SK-N-SH (cell line): ENCODE measurements at regions not wholly inside any gene's neighbourhood (a gene's known extent, or its start where the extent isn't known, plus 50 kb on each side); places are given as distances from the start of the nearest gene placed in this dataset.

Experiments
- CHD2 ChIP-seq: fragments of 150-350 bp; IDR thresholded peaks from 2 replicates; pipeline ENCODE4 v1.6.1; 2018; ENCODE audit warnings: low read length; ENCODE audit not compliant: partially characterized antibody
- CTCF ChIP-seq: fragments of 200-600 bp; sonication (generic); IDR thresholded peaks from 2 replicates; pipeline ENCODE4 v1.6.1; 2017; ENCODE audit warnings: antibody characterized with exemption, mild to moderate bottlenecking, moderate library complexity
- ELF1 ChIP-seq: IDR thresholded peaks from 2 replicates; pipeline ENCODE4 v1.4.0; 2012
- EZH2phosphoT487 ChIP-seq: fragments of 200-600 bp; sonication (generic); IDR thresholded peaks from 2 replicates; pipeline ENCODE4 v1.6.1; 2017; ENCODE audit warnings: low read depth, mixed run types, mild to moderate bottlenecking, antibody characterized with exemption, moderate library complexity, borderline replicate concordance
- FOXM1 ChIP-seq: IDR thresholded peaks from 2 replicates; pipeline ENCODE4 v1.4.0; 2012; ENCODE audit warnings: low read depth, mild to moderate bottlenecking
- MAX ChIP-seq: IDR thresholded peaks from 2 replicates; pipeline ENCODE4 v1.4.0; 2012; ENCODE audit warnings: low read depth
- MXI1 ChIP-seq: IDR thresholded peaks from 2 replicates; pipeline ENCODE4 v1.6.1; 2012; ENCODE audit warnings: mild to moderate bottlenecking, low read depth, low read length, improper control_type of control experiment
- NRF1 ChIP-seq: IDR thresholded peaks from 2 replicates; pipeline ENCODE4 v1.6.1; 2012; ENCODE audit warnings: low read depth, mild to moderate bottlenecking, low read length
- POLR2AphosphoS5 ChIP-seq: IDR thresholded peaks from 2 replicates; pipeline ENCODE4 v1.6.1; 2012; ENCODE audit warnings: low read depth, low read length
- RAD21 ChIP-seq: IDR thresholded peaks from 2 replicates; pipeline ENCODE4 v1.6.1; 2012; ENCODE audit warnings: mild to moderate bottlenecking, low read length
- TAF1 ChIP-seq: IDR thresholded peaks from 2 replicates; pipeline ENCODE4 v1.6.1; 2012; ENCODE audit warnings: low read depth, mild to moderate bottlenecking, low read length, moderate library complexity, borderline replicate concordance
- ZBTB33 ChIP-seq: IDR thresholded peaks from 2 replicates; pipeline ENCODE4 v1.4.0; 2012; ENCODE audit warnings: low read depth, borderline replicate concordance

- TF ChIP-seq CTCF (no peak), CHD2 (no peak), MAX (no peak), RAD21 (no peak), TAF1 (no peak), NRF1 (no peak), EZH2phosphoT487 (no peak), FOXM1 (no peak), POLR2AphosphoS5 (no peak), ELF1 (no peak), MXI1 (no peak), ZBTB33 (no peak)
Observed at GRCh38 chr5:36440300-36440699, 138.6 kb upstream of the RANBP3L start.
